NCI-H2107 (cell line): ENCODE measurements at regions not wholly inside any gene's neighbourhood (a gene's known extent, or its start where the extent isn't known, plus 50 kb on each side); places are given as distances from the start of the nearest gene placed in this dataset.
"Not testable (repeated sequence)": the region's sequence is repeated elsewhere in the genome, so short reads cannot be mapped to it uniquely, and the experiment has no call there.

Experiments used
- DNase-seq: peaks from one replicate; lab custom pipeline; 2025; lab: John Stamatoyannopoulos, UW

DNA sequence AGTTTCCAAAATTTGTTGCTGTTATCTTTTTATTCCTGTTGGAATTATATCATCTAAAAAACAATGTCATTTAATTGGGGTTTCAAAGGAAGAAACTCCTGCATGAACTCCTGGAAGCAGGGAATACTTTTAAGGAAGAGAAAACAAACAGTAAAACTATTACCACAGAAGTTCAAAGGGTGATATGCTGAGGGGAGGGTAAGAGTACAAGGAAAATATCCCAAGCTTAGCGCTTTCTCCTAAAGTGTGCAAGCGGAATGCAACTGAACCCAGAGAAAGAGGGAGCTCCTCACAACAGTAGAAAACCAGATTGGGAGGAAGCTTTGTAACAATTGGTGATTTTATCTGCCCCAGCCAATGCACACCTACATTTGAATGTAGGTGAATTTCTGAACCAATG lies 175.1 kb downstream of the NUFIP1 start:
- DNase-seq, result no peak

DNA sequence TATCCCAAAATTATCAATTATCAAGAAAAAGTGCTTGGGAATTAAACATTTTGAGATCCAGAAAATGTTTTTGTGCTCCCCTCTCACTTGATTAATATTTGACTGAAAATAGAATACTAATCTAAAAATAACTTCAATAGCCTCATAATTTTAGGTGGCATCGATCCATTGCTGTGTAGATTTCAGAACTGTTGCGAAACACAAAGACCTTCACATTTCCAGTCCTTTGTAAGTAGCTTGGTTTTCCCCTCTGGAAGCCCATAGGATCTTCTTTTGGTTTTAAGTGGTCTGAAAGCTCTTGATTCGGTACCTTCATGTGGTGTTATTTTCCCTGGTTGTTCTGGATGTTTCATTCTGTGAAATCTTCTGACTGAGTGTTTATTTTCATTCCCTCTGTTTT lies 176.5 kb downstream of the NUFIP1 start:
- no peak for DNase-seq

DNA sequence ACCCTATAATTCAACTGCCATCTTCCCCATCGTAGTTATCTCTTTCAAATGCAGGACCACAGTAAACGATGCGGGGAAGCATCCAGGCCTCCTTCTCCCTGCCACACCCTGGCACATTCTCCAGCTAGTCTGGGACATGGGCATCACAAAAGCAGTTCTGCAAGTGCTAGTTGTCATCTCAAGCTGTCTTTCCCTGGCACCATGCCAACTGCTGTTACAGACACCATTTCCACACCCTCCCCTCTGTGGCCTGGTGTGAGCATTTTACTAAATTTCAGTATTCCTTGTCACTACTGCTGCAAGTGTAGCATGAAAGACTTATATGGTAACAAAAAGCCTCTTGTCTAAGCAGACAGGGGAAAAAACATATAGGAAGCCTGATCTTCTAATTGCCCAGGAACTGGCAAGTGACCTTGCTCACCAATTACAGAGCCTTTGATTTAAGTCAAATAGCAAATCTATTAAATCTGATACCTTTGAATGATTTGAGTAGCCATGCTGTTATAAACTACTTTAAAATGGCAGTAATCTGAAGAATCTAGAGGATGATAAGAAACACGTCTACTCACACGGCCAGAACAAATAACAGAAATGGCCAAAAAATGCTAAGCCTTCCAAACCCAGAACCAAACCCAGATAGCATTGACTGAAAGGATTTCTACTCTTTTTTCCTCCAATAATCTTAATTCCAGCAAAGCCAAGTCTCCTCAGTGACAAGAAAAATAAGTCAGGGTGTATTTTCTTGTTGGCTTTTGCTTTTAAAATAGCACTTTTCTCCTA lies 179.0 kb downstream of the NUFIP1 start:
- no peak for DNase-seq

DNA sequence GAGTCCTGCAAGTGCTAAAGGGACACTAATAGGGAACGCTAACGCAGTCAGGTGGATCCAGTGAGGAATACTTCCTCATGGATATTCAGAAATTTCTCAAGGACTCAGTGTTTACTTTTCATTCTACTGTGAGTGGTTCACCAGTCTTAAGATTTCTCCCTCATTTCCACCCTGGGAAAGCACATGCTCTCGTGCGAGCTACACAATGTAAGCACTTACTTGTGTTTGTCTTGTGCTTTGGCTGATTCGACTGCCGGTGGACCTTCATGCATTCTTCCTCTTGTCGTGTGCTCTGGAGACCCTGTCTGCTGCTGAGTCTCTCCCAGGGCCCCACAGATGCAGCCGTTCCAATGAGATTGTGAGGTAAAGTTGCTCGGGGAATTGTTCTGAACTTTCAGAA lies 180.1 kb downstream of the NUFIP1 start:
- no peak for DNase-seq

DNA sequence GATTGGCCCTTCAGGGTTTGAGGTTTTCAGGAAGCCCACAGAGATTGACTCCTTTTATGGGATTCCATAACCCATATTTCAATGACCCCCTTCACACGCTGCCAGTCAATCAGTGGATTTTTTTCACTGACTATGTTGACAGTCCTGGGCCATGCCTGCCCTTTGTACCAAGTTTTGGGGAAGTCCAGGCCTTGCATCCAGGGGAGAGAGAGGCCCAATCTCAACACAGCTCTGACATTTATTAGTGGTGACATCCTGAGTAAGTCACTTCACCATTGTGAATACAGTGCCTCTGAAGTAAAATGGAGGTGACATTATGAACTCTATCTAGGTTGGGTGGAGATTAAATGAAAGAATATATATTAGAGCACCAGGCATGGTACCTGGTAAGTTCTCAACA lies 181.1 kb downstream of the NUFIP1 start:
- DNase-seq, result no peak

DNA sequence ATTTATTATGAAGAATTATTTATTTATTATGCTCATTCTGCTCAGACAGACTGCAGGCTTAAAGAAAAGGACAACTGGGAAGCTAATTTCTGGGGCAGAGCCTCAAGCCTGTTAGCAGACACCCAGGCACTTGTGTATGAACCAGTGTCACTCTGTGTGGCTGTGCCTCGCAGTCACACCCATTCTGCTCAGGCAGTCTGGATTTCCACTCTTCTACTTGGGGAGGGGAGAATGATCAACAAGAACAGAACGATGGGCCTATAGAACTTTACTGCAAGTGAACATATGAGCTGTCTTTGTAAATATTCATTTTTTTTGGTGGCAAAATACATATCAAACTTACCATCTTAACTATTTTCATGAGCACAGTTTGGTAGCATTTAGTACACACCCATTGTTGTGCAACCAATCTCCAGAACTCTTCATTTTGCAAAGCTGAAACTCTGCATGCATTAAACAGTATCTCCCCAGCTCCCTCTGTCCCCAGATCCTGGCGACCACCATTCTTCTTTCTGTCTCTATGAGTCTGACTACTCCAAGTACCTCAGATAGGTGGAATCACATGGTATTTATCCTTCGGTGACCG lies 181.7 kb downstream of the NUFIP1 start:
- DNase-seq, result no peak

DNA sequence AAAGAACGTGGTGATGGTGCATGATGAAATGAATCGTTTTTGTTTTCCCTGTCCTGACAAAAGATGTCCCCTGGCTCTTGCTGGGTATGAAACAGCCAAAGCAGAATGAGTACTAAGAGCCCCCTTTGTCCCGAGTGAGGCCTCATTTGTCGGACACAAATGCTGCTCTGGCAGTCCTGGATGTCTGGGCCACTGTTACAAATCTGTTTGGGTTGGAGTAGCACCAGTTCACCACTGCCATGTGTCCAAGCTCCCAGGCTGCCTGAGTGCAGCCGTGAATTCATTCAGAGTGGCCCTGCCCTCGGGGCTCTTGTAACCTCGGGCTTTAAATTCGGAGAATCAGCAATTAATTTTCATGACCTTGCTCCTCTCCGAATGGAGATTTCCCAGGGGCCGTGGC lies 182.4 kb downstream of the NUFIP1 start:
- no peak for DNase-seq

DNA sequence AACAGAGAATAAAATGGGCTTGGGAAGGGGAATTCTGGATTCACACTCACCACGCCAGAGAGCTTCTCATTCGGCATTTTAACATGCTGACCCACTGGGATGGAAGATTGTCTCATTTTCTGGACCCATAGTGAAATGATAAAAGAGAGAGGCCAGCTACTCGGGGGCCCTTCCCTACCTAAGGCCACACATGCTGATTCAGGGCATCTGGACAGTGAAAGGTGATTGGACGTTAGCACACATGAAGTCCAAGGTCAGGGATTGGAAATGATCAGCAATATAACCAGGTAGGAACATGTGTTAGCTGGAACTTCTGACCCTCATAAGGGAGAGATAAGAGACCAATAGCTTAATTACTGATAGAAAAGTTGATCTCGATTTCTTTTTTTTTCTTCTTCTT lies 183.7 kb downstream of the NUFIP1 start:
- DNase-seq, result no peak

DNA sequence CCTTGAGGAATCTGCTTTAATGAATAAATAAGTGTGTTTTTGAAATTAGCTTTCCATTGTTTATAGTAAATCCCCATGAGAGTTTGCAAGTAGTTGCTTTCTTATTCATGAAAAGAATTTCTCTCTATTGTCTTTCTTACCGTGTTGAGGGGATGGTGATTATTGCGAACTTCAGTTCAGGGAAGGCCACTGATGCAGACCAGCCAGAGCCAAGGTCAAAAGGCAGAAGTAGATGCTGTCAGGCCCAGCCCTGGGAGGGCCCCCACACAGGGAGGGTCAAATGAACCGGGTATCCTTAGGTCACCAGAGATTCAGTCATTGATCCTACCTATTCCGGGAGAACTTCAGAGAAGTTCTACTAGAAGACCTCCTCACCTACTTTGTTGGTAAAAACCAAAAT lies 185.9 kb downstream of the NUFIP1 start:
- no peak for DNase-seq

DNA sequence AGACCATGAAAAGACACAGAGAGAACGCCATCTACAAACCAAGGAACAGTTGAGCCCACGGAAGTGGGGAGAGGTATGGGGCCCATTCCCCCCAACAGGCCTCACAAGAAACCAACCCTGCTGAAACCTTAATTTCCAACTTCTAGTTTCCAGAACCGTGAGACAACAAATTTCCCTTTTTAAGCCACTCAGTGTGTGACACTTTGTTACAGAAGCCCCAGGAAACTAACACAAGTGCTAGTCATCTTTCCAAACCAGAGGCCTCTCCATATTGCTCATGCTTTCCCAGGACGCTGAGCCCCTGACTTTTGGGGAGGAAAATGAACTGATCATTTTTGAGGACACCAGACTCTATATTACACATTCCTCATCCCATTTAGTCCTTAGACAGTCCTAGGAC lies 186.8 kb downstream of the NUFIP1 start:
- no peak for DNase-seq

DNA sequence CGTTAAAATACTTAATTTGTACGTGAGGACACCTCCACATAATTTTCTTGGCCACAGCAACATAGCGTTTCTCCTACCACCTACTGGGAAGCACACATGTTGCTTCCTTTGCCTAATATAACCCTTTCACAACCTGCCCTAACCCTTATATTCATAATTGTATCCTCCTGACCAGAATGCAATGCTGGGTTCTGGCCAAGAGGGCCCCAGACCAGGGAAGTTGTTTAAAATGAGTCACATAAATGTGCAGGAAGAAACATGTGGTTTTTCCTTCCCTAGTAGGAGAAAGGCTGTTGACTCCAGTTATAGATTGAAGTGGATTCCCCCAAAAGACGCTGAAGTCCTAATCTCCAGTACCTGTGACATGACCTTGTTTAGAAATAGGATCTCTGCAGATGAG lies 187.3 kb downstream of the NUFIP1 start:
- no peak for DNase-seq

DNA sequence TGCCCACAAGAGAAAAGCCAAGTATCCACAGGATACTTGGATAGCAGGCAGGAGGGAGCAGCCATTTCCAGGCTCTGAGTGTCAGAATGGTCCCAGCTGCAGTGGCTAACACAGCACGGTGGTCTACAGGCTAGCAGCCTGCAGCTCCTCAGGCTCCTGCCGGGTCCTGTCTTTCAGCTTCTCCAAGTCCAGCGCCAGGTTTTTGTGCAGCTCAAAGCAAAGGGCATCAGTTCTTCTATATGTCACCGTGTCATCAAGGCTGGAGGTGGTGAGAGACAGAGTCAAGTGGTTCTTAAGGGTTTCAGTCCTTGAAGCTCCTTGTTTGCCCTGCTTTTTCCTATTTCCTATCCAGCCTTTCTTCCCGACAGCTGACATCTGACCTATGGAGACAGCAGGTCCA lies 188.6 kb downstream of the NUFIP1 start:
- DNase-seq, result no peak

DNA sequence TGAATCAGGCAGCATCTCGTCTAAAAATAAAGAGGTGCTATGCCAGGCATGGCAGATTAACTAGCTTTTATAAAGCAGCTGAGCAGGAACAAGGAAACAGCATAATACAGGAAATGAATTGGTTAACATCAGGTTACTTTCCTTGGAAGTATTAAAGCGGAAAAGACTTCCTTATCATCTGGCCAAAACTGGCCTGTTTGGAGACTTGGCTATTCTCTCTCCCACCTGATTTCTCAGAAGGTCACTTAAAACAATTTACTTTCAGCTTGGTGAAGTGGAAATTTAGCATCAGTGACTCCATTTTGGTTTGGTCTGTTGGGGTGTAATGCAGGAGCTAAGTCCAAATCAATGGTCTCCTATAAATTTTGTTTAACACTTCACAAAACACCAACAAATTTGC lies 191.6 kb downstream of the NUFIP1 start:
- no peak for DNase-seq

DNA sequence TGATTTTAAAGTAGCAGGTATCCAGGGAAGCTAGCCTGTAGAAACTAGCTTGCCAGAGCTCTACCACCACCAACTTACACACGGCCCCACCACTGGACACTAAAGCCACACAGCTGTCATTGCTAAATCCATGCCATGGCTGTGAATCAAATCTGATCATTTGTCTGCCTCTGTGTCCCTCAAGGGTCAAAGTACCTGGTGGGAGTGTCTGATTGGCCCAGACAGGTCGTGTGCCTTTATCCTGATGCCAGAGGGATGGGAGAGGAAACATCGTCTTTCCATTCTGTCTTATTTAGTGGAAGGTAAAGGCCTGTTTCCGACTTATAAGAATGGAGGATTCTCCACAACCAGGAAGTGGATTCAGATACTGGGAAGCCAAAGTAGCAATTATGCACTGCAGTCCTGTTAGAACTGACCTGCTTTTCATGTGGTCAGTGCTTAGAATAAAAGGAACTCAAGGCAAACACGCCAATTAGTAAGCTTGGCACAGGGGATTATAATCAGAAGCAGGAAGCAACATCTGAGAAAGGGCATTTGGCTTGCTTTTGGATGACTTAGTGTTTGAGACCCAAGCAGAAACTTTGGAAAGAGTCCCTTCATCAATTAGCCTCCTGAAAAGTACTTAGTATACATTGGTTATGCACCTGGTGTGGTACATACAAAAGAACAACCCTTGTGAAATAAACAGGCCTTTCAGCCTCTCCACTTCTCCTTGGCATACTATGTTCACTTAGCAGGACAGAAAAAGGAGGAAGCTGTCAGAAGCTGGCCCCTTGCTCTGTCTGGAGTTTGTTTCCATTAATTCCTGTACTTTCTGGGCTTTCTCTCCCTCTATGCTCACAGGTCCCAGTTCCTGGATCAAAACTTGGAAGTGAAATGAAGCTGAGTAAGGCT lies 192.4 kb downstream of the NUFIP1 start:
- DNase-seq, result no peak

DNA sequence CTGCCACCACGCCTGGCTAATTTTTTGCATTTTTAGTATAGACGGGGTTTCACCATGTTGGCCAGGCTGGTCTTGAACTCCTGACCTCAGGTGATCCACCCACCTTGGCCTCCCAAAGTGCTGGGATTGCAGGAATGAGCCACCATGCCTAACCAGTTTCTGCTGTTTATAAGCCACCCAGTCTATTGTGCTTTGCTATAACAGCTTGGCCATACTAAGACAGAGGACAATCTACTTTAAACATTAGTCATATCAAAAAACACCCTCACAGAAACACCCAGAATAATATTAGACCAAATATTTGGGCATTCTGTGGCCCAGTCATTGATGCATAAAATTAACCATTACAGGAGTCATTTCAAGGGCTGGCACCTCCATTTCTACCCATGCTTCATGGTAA lies 193.2 kb downstream of the NUFIP1 start:
- DNase-seq, result not testable (repeated sequence)

DNA sequence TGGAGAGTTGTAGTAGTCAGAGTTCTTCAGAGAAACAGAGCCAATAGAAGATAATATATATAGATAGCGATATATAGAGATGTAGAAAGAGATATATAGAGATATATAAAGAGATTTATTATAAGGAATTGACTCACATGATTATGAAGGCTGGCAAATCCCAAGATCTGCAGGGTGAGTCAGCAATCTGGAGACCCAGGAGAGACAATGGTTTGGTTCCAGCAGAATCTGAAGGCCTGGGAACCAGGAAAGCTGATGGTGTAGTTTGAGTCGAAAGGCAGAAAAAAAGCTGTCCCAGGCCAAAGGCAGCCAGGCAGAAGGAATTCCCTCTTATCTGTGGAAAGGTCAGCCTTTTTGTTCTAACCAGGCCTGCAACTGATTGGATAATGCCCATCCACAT lies 194.1 kb downstream of the NUFIP1 start:
- no peak for DNase-seq

DNA sequence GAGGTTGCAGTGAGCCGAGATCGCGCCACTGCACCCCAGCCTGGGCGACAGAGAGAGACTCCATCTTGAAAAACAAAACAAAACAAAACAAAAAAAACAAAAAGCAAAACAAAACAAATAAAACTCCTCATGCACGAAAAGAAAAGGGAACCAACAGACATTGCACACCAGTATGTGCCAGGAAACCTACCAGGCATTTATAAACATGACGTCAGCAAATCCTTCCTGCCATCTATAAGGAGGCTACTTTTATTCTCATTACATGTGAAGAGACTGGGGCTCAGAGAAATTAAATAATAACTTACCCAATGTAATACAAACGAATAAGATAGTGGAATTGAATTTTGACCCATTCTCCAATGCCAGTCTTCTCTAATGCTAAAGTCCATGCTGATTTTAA lies 197.2 kb downstream of the NUFIP1 start:
- DNase-seq, result no peak

DNA sequence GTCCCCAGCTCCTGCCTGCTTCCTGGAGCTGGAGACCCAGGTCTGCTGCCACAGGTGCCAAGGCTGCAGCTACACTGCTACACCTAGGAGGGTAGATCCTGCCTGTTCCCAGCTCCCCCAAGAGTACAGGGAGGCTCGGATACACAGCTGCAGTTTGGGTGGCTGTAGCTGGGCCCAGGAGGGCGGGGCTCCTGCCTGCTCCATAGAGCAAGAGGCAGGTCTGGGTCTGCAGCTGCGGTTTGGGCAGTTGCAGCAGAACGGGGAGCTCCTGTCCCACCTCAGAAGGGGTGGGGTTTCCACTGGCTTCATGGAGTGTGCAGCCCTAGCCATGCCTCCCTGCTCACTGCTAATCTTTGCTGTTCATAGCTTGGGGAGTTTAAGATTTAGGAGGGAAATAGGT lies 199.0 kb downstream of the NUFIP1 start:
- DNase-seq, result no peak

DNA sequence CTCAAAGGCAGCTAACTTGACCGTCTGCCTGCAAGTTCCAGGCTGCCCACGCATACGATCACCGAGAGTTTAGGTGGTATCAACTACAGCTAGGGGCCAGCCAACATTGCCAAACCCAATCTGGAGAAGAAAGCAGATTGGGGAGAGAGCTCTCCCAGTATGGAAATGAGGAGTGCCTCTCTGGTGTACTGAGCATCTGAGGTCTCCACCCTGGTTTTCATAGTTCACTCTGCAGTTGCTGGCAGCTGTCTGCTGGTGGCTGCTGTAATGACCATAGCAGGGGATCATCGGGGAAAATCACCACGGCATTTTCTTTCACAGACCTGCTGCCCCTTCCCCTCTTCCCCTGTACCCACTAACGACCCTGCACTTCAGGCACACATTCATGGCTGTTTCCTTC lies 201.7 kb downstream of the NUFIP1 start:
- no peak for DNase-seq

DNA sequence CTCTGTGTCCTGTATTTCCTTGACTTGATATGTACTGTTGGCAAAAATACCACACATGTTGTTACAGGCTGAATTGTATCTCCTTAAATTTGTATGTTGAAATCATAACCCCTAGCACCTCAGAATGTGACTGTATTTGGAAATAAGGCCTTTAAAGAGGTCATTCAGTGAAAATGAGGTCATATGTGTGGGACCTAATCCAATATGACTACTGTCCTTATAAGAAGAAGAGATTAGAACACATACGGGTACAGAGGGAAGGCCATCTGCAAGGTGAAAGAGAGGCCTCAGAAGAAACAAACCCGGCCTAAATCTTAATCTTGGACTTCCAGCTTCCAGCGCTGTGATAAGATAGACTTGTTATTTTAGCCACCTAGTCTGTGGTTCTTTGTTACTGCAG lies 202.5 kb downstream of the NUFIP1 start:
- DNase-seq, result no peak

DNA sequence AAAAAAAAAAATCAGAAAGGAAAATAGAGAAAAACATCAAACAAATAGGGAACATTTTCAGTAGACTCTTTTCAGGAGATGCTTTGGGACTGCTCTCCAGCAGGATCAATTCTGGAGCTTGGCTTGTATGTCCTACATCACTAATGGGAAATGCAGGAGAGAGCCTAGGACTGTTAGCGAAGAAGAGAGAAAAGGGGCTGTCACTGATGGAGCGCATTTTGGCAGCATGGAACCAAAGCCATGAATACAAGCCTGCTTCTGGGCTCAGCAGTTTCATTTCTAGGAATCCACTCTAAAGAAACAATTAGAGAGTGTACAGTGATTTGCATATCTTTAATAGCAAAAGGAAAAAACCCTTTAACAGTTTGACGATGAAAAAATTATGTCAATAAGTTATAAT lies 203.9 kb downstream of the NUFIP1 start:
- no peak for DNase-seq

DNA sequence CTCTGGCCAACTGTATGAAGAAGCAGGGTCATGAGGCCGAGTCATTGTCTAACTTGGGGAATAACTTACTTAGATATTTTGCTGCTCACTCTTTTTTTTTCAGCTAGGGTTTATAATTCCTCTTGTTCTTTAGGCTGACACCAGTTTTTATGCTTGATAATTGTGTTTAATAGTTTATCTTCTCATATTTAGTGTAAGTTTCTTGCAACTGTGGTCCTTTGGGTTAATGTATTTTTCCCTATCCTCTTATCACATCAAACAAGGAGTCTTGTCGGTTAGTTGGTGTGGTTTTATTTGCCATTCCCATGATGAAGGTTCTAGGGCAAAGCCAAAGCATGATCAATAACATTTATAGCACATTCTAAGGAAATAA lies 204.6 kb downstream of the NUFIP1 start:
- DNase-seq, result no peak
